Mesothelial cell of epicardium (in vitro differentiated cells): ENCODE measurements at regions not wholly inside any gene's neighbourhood (a gene's known extent, or its start where the extent isn't known, plus 50 kb on each side); places are given as distances from the start of the nearest gene placed in this dataset.

Experiments used
- DNase-seq, 2 experiments: peaks; one replicate each; pipeline ENCODE4 v3.0.0; 2021; ENCODE audit warnings: low spot score in 2 of 2; ENCODE audit not compliant: unreplicated experiment in 2 of 2
- H3K27ac Mint-ChIP-seq: 2 replicates; pipeline ENCODE4 v1.8.0; 2021; ENCODE audit warnings: mixed read lengths
- H3K27me3 Mint-ChIP-seq: 2 replicates; pipeline ENCODE4 v1.8.0; 2021; ENCODE audit warnings: low read depth, mixed read lengths
- H3K36me3 Mint-ChIP-seq: 2 replicates; pipeline ENCODE4 v1.8.0; 2021; ENCODE audit warnings: mixed read lengths
- H3K4me1 Mint-ChIP-seq: 2 replicates; pipeline ENCODE4 v1.8.0; 2021; ENCODE audit warnings: mixed read lengths
- H3K4me3 Mint-ChIP-seq: 2 replicates; pipeline ENCODE4 v1.8.0; 2021; ENCODE audit warnings: mild to moderate bottlenecking, moderate library complexity, mixed read lengths
- H3K9me3 Mint-ChIP-seq: 2 replicates; pipeline ENCODE4 v1.8.0; 2021; ENCODE audit warnings: mixed read lengths
- CTCF ChIP-seq: fragments of 200-600 bp; sonication (generic); IDR thresholded peaks from one replicate; pipeline ENCODE4 v1.5.0; 2021; ENCODE audit warnings: antibody characterized with exemption; ENCODE audit not compliant: unreplicated experiment

GRCh38 chr4:187021436-187022205, 298.0 kb upstream of the FAT1 start:
- peaks cover 6% of the 10 kb centered on the region for H3K9me3 Mint-ChIP-seq
- no peak overlapping the region for H3K4me3 Mint-ChIP-seq
- no peaks in the 10 kb centered on the region for H3K36me3 Mint-ChIP-seq
- TF ChIP-seq CTCF = no peak
- peaks cover 19% of the 10 kb centered on the region for H3K4me1 Mint-ChIP-seq
- no peak overlapping the region for H3K27ac Mint-ChIP-seq
- H3K27me3 Mint-ChIP-seq = peaks cover 17% of the 10 kb centered on the region
- DNase-seq = no peak

- Mint-ChIP-seq H3K27ac (peak overlapping the region; percentile 32), H3K36me3 (no peaks in the 10 kb centered on the region), H3K4me3 (peak overlapping the region; percentile 29), H3K4me1 (peaks cover 23% of the 10 kb centered on the region), H3K27me3 (peaks cover 30% of the 10 kb centered on the region), H3K9me3 (peaks cover 13% of the 10 kb centered on the region)
- DNase-seq = peak in 1 of 2 experiments; percentile 27
- TF ChIP-seq CTCF = no peak
Observed at GRCh38 chr4:187027272-187027671, 303.6 kb upstream of the FAT1 start.

GRCh38 chr4:187042251-187042650, 318.6 kb upstream of the FAT1 start:
- H3K27me3 Mint-ChIP-seq = peaks cover 11% of the 10 kb centered on the region

GRCh38 chr4:187046471-187046870, 322.8 kb upstream of the FAT1 start:
- no peaks in the 10 kb centered on the region for H3K4me1 Mint-ChIP-seq
- H3K27me3 Mint-ChIP-seq = peaks cover 9% of the 10 kb centered on the region
- peaks cover 23% of the 10 kb centered on the region for H3K9me3 Mint-ChIP-seq
- no peak for TF ChIP-seq CTCF
- H3K4me3 Mint-ChIP-seq = no peak overlapping the region
- H3K27ac Mint-ChIP-seq = no peak overlapping the region
- H3K36me3 Mint-ChIP-seq = no peaks in the 10 kb centered on the region
- DNase-seq = no peak

More at GRCh38 chr4:187042251-187042650, 318.6 kb upstream of the FAT1 start:
- Mint-ChIP-seq H3K36me3 (no peaks in the 10 kb centered on the region), H3K27ac (no peak overlapping the region), H3K4me1 (no peaks in the 10 kb centered on the region), H3K4me3 (no peak overlapping the region), H3K9me3 (peaks cover 16% of the 10 kb centered on the region)
- no peak for TF ChIP-seq CTCF
- DNase-seq = no peak

GRCh38 chr4:187059021-187059420, 335.4 kb upstream of the FAT1 start:
- no peak overlapping the region for H3K27ac Mint-ChIP-seq
- H3K36me3 Mint-ChIP-seq = no peaks in the 10 kb centered on the region
- no peak overlapping the region for H3K4me3 Mint-ChIP-seq
- no peaks in the 10 kb centered on the region for H3K4me1 Mint-ChIP-seq
- peaks cover 4% of the 10 kb centered on the region for H3K27me3 Mint-ChIP-seq
- no peak for TF ChIP-seq CTCF
- no peaks in the 10 kb centered on the region for H3K9me3 Mint-ChIP-seq
- DNase-seq = no peak
